WTC11 (cell line): ENCODE measurements at regions not wholly inside any gene's neighbourhood (a gene's known extent, or its start where the extent isn't known, plus 50 kb on each side); places are given as distances from the start of the nearest gene placed in this dataset.

Source experiments
- ESRRA ChIP-seq: sonication (generic); formaldehyde crosslinking; IDR thresholded peaks from 2 replicates; pipeline ENCODE4 v1.8.1; 2022; ENCODE audit warnings: mild to moderate bottlenecking, missing genetic modification reagents, borderline replicate concordance
- TF ChIP-seq, protein P1 (sequence below): fragments of 200-600 bp; IDR thresholded peaks from 2 replicates; pipeline ENCODE4 v1.8.0; 2022; ENCODE audit warnings: antibody characterized with exemption

DNA sequence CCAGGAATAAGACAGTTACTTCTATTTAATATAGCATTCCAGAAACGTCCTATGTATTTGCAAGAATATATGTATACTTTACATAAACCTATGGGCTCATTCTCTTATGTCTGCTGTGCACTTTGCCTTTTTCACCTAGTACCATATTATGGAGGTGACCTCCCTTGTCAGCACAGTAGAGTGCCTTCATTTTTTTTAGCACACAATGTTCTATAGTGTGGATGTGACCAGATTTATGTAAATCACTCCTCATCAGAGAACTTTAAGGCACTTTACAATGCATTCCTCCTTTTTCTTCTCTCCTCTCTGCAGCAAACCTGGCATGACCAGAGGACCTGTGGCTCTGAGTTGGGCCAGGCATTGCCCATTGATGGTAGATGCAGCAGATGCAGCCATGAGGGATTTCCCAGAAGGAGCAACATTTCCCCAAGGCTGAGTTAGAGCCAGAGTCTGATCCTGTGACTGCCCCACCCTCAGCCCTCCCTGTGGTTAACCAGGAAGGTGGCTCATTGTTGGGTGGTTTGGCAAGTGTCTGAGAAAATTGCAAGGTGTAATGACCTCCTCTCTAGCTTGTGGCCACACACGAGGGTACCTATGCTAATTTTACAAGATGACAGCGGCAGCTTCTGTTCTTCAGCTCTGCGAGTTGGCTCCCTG lies 76.5 kb upstream of the DLX2 start:
- TF ChIP-seq, protein P1, sequence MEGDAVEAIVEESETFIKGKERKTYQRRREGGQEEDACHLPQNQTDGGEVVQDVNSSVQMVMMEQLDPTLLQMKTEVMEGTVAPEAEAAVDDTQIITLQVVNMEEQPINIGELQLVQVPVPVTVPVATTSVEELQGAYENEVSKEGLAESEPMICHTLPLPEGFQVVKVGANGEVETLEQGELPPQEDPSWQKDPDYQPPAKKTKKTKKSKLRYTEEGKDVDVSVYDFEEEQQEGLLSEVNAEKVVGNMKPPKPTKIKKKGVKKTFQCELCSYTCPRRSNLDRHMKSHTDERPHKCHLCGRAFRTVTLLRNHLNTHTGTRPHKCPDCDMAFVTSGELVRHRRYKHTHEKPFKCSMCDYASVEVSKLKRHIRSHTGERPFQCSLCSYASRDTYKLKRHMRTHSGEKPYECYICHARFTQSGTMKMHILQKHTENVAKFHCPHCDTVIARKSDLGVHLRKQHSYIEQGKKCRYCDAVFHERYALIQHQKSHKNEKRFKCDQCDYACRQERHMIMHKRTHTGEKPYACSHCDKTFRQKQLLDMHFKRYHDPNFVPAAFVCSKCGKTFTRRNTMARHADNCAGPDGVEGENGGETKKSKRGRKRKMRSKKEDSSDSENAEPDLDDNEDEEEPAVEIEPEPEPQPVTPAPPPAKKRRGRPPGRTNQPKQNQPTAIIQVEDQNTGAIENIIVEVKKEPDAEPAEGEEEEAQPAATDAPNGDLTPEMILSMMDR, result no peak
- no peak for TF ChIP-seq ESRRA (CRISPR knock-in tag)
